ENCODE measurements at regions not wholly inside any gene's neighbourhood (a gene's known extent, or its start where the extent isn't known, plus 50 kb on each side); places are given as distances from the start of the nearest gene placed in this dataset.

- TF ChIP-seq ZNF462 (CRISPR knock-in tag; IDR thresholded peaks at IDR 0.05): no peak
- no peak for TF ChIP-seq ZNF114 (CRISPR knock-in tag; IDR thresholded peaks at IDR 0.05)
- TF ChIP-seq CREB1 (CRISPR knock-in tag; IDR thresholded peaks at IDR 0.05; ENCODE audit: low read depth): no peak
- no peak for TF ChIP-seq NANOG (IDR thresholded peaks at IDR 0.05; ENCODE audit: borderline replicate concordance)
- no peak for TF ChIP-seq EZH2phosphoT487 (IDR thresholded peaks at IDR 0.05; ENCODE audit: unreplicated experiment)
Measured at GRCh38 chr13:97856304-97856675, 97.2 kb upstream of the IPO5 start (continued).

- H3F3A ChIP-seq (replicated peaks; ENCODE audit: low read depth): no peaks in the 10 kb centered on the region
- no peaks in the 10 kb centered on the region for H3K27me3 ChIP-seq (ENCODE audit: insufficient read depth)
- no peaks in the 10 kb centered on the region for H3K79me2 ChIP-seq (replicated peaks; ENCODE audit: insufficient read depth)
- Mint-ChIP-seq H3K4me1 (peaks cover 9% of the 10 kb centered on the region; the same call in 2 of the 3 replicates), H3K4me3 (no peak overlapping the region), H3K36me3 (ENCODE audit: low read depth) (no peaks in the 10 kb centered on the region), H3K27me3 (ENCODE audit: insufficient read depth, low read depth, poor library complexity) (no peaks in the 10 kb centered on the region), H3K9me3 (peaks cover 3% of the 10 kb centered on the region; the same call in 2 of the 3 replicates), H3K27ac (no peak overlapping the region)
- 0 out of 2 replicates have a peak, but pooled peaks cover 7% of the 10 kb centered on the region for H3K4me1 ChIP-seq (ENCODE audit: insufficient read depth)
- no peak overlapping the region for H3K27ac ChIP-seq (ENCODE audit: low read depth)
- no peaks in the 10 kb centered on the region for H3K36me3 ChIP-seq (ENCODE audit: insufficient read depth)
- no peak overlapping the region for H3K4me3 ChIP-seq
- no peak for DNase-seq (ENCODE audit: low spot score)
- no peak overlapping the region for H3K4me2 ChIP-seq
- H4K20me1 ChIP-seq (replicated peaks; ENCODE audit: insufficient read depth): no peaks in the 10 kb centered on the region
- 0 out of 2 replicates have a peak, but pooled peaks cover 6% of the 10 kb centered on the region for H3K9me2 ChIP-seq (ENCODE audit: insufficient read depth)
- no peak overlapping the region for H2AFZ ChIP-seq
- ATAC-seq: no peak
- TF ChIP-seq EZH2phosphoT487 (IDR thresholded peaks at IDR 0.05; ENCODE audit: unreplicated experiment) (no peak), ZNF462 (CRISPR knock-in tag; IDR thresholded peaks at IDR 0.05) (no peak), ETS1 (IDR thresholded peaks at IDR 0.05) (no peak), EZH2 (IDR thresholded peaks at IDR 0.05; ENCODE audit: low read depth, unreplicated experiment) (no peak), STAT1 (IDR thresholded peaks at IDR 0.05; ENCODE audit: unreplicated experiment) (no peak), NANOG (IDR thresholded peaks at IDR 0.05; ENCODE audit: borderline replicate concordance) (no peak), ZNF331 (CRISPR knock-in tag; IDR thresholded peaks at IDR 0.05; ENCODE audit: low read depth) (no peak)
Measured at GRCh38 chr13:97858161-97858560, 95.3 kb upstream of the IPO5 start.
